Activated CD8-positive, alpha-beta memory T cell treated with anti-CD3 and anti-CD28 coated beads, Interleukin-2, amount 50 U/mL, for 4 hours (primary cell): ENCODE measurements at regions not wholly inside any gene's neighbourhood (a gene's known extent, or its start where the extent isn't known, plus 50 kb on each side); places are given as distances from the start of the nearest gene placed in this dataset.
"Not testable (repeated sequence)": the region's sequence is repeated elsewhere in the genome, so short reads cannot be mapped to it uniquely, and the experiment has no call there.

Experiments
- DNase-seq: peaks from one replicate; pipeline ENCODE4 v3.0.0-alpha.2; 2020

DNA sequence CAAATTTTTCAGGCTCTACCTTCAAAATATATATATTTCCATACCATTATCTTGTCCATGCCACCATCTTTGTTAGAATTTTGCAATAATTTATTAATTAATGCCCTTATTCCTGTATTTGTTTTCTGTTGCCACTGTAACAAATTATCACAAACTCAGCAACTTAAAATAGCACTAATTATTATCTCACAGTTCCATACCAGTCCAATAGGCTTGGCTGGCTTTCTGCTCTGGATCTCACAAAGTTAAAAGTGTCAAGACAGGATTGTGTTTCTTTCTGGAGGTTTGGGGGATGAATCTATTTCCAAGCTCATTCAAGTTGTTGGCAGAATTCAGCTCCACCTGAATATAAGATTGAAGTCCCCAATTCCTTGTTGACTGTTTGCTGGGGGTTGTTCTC lies 58.6 kb upstream of the SLC38A4 start:
- DNase-seq, result no peak

DNA sequence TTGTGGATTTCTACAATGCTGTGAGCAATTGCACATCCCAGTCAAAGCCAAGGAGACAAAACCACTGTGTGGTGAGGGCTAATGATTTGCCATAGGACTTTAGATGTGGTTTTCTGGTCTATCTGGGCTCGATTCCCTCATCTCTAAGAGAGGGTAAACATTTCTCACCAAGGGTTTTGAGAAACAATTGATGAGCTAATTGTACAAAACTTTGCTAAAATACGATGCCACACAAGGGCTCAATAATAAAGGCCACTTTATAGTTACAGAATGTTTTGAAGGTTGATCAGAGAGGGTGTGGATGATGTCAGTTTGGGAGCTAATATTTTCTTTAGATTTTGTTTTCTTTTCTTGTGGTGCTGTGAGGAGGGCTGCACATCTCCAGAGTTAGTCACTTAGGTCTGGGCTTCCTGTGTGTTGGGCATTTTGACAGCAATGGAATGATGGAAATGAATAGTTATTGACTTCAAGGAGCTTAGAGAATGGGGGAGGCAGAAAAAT lies 60.8 kb upstream of the SLC38A4 start:
- DNase-seq, result no peak

DNA sequence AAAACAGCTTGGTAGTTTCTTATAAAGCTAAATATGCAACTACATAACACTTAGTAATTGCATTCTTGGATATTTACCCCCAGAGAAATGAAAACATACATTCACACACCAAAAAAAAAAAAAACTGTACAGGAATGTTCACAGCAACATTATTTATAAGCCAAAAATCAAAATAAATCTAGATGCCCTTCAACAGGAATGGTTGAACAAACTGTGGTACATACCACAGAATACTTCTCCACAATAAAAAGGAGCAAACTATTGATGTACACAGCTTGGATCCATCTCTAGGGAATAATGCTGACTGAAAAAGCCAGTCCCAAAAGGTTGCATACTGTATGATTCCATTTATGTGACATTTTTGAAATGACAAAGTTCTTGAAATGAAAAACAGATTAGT lies 62.1 kb upstream of the SLC38A4 start:
- no peak for DNase-seq

DNA sequence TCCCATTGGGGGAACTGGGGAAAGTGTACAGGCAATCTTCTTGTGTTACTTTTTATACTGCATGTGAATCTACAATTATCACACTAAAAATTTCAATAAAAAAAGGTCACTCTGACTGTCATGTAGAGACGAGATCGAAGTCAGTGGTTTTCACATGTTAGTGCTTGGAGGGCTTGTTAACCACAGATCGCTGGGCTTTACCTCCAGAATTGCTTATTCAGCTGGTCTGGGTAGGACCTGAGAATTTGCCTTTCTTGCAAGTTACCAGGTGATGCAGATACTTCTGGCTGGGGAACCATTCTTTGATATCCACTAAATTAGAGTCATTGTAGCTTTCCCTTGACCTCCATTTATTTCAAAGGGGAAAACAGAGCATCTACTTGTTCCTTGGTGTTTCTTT lies 62.8 kb upstream of the SLC38A4 start:
- DNase-seq, result no peak

DNA sequence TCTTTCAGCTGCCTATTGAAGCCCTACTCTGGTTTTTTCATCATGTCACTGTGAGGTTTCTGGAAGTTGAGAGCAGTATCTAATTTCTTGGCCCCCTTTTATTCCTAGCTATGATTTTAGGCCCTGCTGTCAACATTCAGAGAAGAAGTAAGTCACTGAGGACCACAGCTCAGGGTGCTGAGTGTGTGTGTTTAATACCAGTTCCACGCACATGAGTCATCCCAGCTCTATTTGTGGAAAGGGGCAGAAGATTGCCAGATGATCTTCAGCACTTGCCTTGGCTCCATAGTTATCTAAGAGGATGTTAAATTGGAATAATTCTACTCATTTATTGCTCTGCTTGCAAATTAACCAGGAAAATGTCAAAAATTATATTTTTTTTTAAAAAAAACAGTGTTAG lies 65.5 kb upstream of the SLC38A4 start:
- DNase-seq, result no peak

DNA sequence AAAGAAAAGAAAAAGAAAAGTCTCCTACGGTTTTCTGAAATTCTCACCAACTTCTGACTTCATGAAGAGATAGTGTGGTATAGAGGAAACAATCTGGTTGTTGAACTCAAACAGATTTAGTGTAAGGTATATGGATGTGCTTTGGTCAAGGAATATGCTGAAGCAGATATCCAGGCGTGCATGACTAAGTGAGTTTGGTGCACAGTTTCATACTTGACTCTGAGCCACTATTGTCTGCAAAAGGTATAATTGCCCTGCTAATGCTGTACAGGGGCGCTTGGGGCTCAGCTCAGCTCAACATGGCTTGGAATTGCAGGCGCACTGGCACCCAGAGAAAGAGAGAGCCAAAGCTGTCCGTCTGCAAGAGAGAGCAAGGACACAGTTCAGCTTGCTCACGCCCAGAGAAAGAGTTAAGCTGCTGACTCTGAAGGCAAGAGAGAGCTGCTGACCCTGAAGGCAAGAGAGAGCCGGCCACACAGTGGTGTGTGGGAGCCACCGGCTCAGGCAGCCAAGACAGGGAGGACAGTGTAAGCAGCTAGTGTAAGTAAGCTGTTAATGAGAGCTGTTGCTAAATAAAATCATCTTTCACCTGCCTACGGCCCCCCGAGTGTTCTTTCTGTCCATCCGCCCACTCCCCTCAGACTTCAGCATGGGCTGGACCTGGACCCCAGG lies 66.4 kb upstream of the SLC38A4 start:
- DNase-seq, result no peak

DNA sequence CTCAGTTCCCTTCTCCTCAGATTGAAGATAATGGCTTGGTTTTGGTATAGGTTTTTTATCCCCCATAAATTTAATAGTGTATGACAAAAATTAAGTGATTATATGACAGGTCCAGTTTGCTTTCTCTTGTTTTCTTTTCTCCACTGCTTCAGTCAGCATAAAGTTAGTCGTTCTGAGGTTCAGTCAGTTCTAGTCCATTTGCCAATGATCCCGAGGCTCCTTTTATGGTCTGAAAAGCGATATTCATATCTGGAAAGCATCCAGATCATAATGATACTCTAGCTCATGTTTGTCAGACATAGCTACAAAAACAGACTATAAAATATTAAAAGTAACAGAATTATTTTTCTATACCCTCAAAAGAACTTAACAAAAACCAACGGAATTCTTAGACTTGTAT lies 67.1 kb upstream of the SLC38A4 start:
- DNase-seq, result no peak

DNA sequence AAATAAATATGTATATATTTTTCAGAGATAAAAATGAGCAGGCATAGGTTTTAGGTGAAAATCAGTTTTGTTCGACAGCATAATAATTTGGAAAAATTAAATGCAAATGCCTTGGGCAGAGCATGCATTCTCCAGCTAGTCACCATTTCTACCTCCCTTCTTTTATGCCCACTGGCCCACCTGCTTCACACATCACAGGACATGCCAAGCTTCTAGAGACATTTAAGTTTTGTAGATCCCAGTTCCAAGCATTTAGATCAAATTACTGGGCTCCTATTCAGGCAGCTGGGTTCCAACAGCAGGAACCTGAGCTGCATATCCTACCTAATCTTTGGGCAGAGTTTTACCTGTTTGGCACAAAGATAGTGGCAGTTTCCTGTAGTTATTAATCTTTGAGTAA lies 67.6 kb upstream of the SLC38A4 start:
- DNase-seq, result no peak

DNA sequence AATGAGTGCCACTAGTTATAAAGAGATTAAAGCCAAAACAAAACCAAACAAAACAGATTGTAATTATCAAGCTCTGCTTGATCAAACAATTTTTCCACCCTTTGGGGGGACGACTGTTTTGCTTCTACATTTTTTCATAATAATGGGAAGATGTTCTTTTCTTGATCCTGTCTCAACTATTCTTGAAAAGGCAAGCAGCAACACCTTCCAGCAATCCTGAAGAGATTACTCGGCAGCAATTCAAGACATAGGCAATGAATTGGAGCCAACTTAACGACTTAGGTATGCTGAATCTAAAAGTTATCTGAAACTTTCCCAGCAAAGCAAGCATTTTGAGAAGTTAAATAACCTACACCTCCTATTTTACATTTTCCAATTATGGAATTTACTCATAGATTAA lies 69.9 kb upstream of the SLC38A4 start:
- DNase-seq, result no peak

DNA sequence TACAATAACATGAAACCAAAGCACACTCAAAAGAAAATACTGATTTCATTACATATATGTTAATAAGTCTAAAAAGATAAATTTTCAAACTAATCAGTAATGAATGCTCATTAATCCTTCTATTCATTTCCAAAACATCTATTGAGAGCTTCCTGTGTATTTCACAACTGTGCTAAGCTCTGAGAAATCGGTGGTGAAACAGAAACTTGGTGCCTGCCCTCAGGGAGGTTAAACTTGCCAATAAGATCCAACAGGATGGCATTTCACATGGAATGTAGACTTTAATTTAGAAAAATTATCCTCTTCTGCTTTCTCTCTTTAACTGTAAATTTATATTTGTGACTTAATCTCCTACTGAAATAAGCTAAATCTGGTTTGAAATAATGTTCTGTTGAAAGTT lies 70.9 kb upstream of the SLC38A4 start:
- no peak for DNase-seq

DNA sequence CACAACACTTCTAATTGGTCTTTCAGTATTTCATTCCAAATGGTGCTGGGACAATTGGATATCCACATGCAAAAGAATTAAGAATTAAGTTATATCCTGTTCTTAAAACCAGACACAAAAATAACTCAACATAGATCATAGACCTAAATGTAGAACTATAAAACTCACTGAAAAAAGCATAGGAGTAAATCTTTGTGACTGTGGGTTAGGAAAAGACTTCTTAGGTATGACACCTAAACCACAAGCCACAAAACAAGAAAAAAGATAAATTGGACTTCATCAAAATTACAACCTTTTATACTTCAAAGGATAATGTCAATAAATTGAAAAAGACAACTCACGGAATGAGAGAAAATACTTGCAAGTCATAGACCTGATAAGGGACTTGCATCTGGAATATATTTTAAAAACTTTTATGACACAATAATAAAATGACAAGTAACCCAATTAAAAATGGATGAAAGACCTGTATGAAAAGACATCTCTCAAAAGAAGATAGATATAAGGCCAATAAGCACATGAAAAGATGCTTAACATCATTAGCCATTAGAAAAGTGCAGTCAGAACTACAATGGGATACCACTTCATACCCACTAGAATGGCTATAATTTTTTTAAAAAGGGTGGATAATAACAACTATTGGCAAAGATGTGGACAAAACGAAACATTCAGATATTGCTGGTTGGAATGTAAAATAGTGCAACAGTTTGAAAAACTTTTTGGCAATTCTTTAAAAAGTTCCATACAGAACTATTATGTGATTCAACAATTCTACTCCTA lies 72.5 kb upstream of the SLC38A4 start:
- no peak for DNase-seq

DNA sequence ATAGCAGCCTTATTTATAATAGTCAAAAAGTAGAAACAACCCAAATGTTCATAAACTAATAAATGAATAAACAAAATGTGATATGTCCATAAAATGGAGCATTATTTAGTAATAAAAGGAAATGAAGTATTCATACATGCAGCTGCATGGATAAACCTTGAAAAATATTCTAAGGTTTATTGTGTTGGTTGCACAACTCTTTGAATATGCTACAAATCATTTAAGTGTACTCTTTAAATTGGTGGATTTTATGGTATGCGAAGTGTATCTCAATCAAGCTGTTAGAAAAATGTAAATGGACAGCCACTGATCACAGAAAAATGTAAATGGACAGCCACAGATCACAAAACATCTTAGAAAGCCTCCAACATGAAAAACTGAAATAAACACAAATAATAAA lies 73.2 kb upstream of the SLC38A4 start:
- DNase-seq, result no peak

DNA sequence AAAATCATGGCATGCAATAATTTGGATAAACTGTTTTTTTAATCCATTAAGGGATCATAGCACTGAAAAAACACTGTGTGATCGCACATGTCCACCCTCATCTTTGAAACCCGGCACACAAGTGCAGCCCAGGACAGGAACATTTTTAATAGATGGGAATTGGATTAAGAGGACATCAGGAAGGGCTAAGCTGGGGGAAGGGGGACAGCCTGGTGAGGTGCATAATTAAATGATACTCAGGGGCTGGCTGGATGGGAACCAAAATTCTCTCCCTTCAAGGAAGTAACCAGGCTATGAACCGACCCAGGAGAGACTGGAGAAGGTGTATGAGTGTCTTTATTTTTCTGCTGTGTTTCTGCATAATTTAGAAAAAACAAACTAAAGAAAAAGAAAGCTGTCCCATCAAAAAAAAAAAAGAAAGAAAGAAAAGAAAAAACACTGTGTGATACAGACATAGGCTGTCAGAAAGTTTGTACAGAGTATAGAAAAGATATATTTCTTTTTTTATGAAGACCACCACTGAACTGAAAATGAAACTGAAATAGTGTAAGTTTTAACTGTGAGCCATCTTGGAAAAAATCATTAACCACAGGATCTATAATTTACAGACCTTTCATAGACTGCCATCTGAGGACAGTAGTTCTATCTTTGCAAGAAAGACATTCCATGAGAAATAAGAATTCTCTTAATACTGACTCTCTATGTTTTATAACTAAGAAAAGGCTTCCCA lies 75.1 kb upstream of the SLC38A4 start:
- DNase-seq, result no peak

DNA sequence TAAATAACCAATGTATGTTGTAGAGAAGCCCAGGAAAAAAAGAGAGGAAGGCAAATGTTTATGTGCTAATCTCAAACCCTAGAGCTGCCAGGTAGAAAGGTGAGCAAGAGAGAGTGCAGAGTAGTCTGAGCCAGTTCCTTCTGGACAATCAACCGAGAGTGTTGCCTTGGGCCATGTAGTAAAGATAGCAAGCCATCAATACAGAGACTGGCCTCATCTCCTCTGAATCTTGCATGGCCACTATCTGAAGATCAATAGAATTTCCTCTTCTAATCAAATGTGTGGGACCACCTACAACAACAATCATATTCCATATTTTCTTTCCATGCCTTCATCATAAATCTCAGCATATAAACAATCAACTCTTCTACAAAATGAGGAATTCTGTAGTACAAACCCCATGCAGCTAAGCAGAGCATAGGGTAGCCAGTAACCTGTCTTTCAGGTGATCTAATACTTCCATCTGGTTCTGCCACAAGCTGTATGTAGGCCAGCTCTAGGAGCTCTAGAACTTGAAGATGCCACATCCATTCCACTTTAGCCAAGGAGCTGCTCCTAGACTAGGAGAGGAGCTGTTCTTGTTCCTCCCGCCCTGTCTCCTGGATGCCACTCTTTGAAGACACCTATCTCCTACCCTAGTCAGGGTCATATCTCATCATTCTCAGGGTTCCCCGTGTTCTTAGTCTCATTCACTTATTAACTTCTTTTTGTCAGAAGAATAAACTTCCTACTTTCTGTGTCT lies 75.8 kb upstream of the SLC38A4 start:
- DNase-seq, result no peak

DNA sequence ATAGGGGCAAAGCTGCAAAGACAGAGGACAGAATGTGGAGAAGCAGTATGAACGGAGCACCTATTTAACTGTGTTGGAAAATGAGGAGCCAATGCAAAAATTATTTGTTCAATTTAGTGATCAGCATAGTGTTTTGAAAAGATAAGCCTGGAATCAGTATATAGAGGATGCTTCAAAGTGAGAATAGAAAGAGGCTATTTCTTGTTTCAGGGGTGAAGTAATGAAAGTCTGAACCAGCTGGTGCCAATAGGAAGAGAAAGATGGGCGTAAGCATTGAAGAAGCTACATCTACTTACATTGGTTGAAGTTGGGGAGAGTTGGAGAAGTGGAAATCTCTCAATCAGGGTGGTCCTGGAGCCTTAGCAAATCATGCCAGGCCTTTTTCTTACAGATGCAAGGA lies 77.3 kb upstream of the SLC38A4 start:
- DNase-seq, result no peak

DNA sequence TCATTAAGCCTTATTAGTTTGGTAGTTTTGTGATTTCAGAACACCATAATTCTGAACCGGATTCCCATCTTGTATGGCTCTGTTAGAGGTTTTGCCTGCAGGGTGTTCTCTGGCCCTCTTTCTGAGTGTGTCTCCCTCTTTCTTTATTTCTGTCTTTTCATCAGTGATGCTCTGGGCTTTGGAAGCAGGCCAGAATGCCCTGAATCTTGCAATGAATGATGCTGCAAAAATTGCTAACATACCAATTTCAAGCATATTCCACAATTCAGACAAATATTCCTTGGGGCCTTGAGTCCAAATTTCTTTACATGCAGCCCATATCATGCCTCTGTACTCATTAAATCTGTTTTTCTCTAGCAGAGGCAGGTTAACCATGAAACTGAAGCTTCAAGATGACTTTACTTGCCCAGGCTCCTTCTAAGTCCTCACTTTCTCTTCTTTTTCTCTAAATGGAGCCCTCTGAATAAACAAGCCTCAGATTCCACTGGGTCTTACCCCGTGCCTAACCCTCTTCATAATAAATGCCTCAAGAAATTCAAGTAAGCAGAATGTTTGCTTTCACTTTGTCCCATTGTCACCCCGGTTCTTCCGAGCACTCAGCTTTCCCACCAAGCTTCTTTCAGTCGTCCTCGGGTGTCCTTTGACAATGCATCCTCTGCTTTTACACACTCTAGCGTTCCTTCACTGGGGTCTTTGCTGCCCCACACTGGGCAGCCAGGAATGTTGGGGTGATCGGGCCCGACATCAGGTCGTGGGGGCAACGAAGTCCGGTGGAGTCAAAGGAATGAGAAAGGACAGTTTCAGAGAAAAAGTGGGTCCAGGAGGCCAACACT lies 78.8 kb upstream of the SLC38A4 start:
- DNase-seq, result no peak

DNA sequence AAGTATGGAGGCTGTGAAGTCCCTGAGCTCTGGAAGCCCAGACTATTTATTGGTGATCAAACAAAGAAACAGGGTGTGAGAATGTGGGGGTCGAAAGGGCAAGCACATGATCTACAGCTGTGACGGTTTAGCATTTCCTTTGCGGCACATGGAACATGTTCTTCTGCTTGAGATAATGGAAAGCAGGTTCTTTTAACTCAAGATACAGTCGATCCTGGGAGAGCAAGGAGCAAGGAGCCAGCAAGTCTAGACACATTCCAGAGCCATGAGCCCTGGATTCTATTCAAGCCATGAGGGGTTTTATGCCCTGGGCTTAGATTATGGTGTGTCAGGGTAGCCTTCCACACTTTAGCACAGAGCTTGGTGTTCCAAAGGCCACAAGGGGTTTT lies 79.4 kb upstream of the SLC38A4 start:
- DNase-seq, result not testable (repeated sequence)

DNA sequence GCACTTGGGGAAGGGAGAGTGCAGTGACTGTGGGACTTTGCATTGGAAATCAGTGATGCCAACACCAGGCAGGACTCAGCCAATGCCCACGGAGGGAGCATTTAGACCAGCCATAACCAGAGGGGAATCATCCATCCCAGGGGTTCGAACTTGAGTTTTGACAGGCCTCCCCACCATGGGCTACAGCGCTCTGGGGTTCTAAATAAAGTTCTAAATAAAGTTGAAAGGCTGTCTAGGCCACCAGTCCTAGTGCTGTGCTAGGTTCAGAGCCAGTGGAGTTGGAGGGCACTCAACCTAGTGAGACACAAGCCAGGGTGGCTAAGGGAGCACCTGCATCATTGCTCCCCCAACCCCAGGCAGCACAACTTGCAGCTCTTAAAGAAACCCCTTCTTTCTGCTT lies 82.0 kb upstream of the SLC38A4 start:
- no peak for DNase-seq

DNA sequence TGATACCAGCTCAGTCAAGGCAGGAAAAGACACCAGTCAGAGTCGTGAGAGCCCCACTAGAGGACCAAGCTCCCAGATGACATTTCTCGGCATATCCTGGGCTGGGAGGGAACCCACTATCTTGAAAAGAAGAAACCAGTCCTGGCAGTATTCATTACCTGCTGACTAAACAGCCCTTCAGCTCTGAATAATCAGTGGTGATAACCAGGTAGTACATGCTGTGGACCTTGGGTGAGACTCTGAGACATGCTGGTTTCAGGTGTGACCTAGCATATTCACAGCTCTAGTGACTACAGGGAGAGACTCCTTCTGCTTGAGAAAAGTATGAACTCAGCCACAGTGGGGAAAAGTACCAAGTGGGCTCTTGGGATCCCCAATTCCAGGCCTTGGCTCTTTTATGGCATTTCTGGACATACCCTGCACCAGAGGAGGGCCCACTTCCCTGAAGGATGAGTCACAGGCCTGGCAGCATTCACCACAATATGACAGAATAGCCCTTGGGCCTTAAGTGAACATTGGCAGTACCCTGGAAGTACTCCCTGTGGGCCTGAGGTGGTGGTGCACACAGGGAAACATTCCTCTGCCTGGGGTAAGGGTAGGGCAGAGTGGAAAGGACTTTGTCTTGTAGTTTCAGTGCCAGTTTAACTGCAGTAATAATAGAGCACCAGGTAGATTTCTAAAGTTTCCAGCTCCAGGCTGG lies 82.6 kb upstream of the SLC38A4 start:
- DNase-seq, result no peak

DNA sequence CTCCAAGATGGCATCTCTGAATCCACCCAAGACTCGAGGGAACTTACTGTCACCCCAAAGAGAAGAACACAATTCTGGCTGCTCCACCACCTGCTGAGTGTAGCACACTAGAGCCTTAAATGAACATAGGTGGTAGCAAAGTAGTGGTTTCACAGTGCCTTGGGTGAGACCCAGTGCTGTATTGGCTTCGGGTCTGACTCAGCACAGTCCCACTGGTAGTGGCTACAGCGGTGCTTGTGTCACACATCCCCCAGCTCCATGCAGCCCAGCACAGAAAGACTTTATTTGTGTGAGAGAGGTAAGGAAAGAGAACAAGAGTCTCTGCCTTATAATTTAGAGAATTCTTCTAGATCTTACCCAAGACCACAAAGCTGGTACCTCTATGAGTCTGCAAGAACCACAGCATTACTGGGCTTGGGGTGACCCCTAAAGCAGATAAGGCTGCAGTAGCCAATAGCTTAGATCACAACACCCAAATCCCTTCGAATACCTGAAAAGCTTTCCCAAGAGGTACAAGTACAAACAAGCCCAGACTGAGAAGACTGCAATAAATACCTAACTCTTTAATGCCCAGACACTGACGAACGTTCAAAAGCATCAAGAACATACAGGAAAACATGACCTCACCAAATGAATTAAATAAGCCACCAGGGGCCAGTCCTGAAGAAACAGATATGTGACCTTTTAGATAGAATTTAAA lies 83.3 kb upstream of the SLC38A4 start:
- no peak for DNase-seq

DNA sequence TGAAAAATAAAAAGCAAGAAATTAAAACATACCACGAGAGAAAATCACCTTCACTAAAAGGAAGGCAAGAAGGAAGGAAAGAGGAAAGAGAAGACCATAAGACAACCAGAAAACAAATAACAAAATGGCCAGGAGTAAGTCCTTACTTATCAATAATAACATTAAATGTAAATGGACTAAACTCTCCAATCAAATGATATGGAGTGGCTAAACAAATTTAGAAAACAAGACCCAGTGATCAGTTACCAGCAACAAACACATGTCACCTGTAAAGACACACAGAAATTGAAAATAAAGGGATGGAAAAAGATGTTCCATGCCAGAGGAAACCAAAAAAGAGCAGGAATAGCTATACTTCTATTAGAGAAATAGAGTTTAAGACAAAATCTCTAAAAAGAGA lies 85.0 kb upstream of the SLC38A4 start:
- DNase-seq, result no peak
